Vagina (tissue), 2 donors: ENCODE measurements at regions not wholly inside any gene's neighbourhood (a gene's known extent, or its start where the extent isn't known, plus 50 kb on each side); places are given as distances from the start of the nearest gene placed in this dataset.
"Not testable (repeated sequence)": the region's sequence is repeated elsewhere in the genome, so short reads cannot be mapped to it uniquely, and the experiment has no call there.

Experiments used
- DNase-seq, 2 donors: peaks; one replicate each; pipeline ENCODE4 v3.0.0-alpha.2; 2017; ENCODE audit errors: extremely low spot score in 2 of 2
- H3K27ac ChIP-seq: fragments of 200-600 bp; sonication (generic); one replicate; pipeline ENCODE4 v1.5.1; 2019
- H3K27me3 ChIP-seq: fragments of 200-600 bp; sonication (generic); one replicate; pipeline ENCODE4 v1.5.1; 2019
- H3K36me3 ChIP-seq, 2 donors: fragments of 200-600 bp; sonication (generic); one replicate each; pipeline ENCODE4 v1.5.1; 2017 to 2019
- H3K4me1 ChIP-seq: fragments of 200-600 bp; sonication (generic); one replicate; pipeline ENCODE4 v1.5.1; 2019
- H3K4me3 ChIP-seq, 2 donors: fragments of 200-600 bp; sonication (generic); 1 replicate in 1 of 2; 2 replicates in 1 of 2; pipeline ENCODE4 v1.5.1; 2016 to 2019
- H3K9me3 ChIP-seq: fragments of 200-600 bp; sonication (generic); one replicate; pipeline ENCODE4 v1.5.1; 2019
- POLR2A ChIP-seq, 2 donors: fragments of 450-650 bp; IDR thresholded peaks; one replicate each; pipeline ENCODE4 v1.6.1; 2017; ENCODE audit warnings: antibody characterized with exemption in 2 of 2, mild to moderate bottlenecking in 2 of 2, moderate library complexity in 2 of 2
- POLR2AphosphoS5 ChIP-seq, 2 donors: sonication (generic); formaldehyde crosslinking; IDR thresholded peaks; one replicate each; pipeline ENCODE4 v1.9.0; 2017; ENCODE audit warnings: antibody characterized with exemption in 2 of 2, mild to moderate bottlenecking in 2 of 2, low read depth in 1 of 2; ENCODE audit not compliant: insufficient read depth in 1 of 2
- intact Hi-C: fragments of 100-400 bp; cut with DNase I; formaldehyde crosslinking; loops from one replicate; pipeline ENCODE4 v1.15.1; 2023
- TF ChIP-seq, protein P1 (sequence below), 3 experiments: fragments of 450-650 bp in 2 of 3; fragments of 200-600 bp in 1 of 3; sonication (generic) in 1 of 3; IDR thresholded peaks; one replicate each; pipeline ENCODE4 v1.5.1; 2017 to 2019; ENCODE audit warnings: antibody characterized with exemption in 3 of 3, mild to moderate bottlenecking in 2 of 3, moderate library complexity in 2 of 3

DNA sequence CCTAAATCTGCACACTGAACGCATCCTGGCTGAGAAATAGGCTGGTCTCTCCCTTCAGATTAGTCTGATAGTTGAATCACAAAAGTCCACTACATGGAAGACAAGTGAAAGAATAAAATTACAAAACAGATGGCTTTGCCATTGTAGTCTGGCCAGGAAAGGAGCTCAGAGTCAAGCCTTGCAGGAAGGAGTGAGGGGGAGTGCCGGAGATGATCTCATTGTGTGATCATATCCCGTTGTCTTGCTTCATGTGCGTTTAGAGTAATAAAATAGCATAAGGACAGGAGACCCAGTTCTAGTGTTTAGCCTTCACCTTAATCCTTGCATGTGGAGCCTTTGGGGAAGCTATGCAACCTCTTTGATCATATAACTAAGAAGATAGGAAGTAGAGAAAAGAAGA, 666.7 kb upstream of the RAG2 start:
- intact Hi-C loops, result no loop called here
- no peaks in the 10 kb centered on the region for H3K4me1 ChIP-seq
- no peaks in the 10 kb centered on the region for H3K9me3 ChIP-seq
- TF ChIP-seq, protein P1, sequence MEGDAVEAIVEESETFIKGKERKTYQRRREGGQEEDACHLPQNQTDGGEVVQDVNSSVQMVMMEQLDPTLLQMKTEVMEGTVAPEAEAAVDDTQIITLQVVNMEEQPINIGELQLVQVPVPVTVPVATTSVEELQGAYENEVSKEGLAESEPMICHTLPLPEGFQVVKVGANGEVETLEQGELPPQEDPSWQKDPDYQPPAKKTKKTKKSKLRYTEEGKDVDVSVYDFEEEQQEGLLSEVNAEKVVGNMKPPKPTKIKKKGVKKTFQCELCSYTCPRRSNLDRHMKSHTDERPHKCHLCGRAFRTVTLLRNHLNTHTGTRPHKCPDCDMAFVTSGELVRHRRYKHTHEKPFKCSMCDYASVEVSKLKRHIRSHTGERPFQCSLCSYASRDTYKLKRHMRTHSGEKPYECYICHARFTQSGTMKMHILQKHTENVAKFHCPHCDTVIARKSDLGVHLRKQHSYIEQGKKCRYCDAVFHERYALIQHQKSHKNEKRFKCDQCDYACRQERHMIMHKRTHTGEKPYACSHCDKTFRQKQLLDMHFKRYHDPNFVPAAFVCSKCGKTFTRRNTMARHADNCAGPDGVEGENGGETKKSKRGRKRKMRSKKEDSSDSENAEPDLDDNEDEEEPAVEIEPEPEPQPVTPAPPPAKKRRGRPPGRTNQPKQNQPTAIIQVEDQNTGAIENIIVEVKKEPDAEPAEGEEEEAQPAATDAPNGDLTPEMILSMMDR (IDR thresholded peaks at IDR 0.05), result no peak
- TF ChIP-seq POLR2AphosphoS5 (IDR thresholded peaks at IDR 0.05; ENCODE audit: insufficient read depth in 1 of 2, low read depth in 1 of 2) (no peak), POLR2A (IDR thresholded peaks at IDR 0.05) (no peak)
- H3K27ac ChIP-seq, result no peak overlapping the region
- no peak for DNase-seq
- H3K27me3 ChIP-seq, result no peaks in the 10 kb centered on the region
- no peaks in the 10 kb centered on the region for H3K36me3 ChIP-seq
- H3K4me3 ChIP-seq, result no peak overlapping the region

DNA sequence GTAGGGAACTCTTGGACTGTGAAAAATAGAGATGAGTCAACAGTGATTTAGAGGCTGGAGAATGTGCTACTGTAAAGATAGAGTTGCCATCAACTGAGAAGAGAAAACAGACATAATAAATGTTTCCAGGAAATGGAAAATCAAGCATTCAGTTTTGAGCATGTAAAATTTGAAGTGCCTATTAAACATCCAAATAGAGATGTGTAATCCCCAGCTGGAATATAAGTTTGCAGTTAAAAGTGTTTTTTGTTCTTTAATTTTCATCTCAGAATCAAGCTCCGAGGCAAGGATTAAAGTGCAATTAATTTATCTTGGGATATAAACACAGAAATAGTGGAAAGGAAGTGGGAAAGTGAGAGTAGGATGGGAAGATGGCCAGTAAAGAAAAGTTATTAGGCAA, 666.0 kb upstream of the RAG2 start:
- H3K27me3 ChIP-seq, result no peaks in the 10 kb centered on the region

DNA sequence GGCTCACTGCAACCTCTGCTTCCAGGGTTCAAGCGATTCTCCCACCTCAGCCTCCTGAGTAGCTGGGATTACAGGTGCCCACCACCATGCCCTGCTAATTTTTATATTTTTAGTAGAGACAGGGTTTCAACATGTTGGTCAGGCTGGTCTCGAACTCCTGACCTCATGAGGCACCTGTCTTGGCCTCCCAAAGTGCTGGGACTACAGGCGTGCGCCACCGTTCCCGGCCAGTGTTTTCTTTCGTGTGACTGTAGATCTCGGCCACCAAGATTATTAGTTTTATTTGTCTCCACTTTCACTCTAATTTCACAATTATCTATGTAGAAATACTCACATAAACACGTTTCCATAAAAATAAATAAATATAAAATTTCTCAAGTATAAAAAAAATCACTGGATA, 665.4 kb upstream of the RAG2 start:
- H3K27ac ChIP-seq, H3K27me3 ChIP-seq, DNase-seq, intact Hi-C loops, H3K4me1 ChIP-seq, H3K36me3 ChIP-seq, H3K9me3 ChIP-seq, H3K4me3 ChIP-seq: not testable (repeated sequence)

More for the DNA sequence above, 666.0 kb upstream of the RAG2 start:
- Histone ChIP-seq H3K36me3 (no peaks in the 10 kb centered on the region), H3K4me1 (no peaks in the 10 kb centered on the region), H3K4me3 (no peak overlapping the region), H3K9me3 (no peaks in the 10 kb centered on the region), H3K27ac (no peak overlapping the region)
- intact Hi-C loops, result no loop called here
- TF ChIP-seq POLR2A (IDR thresholded peaks at IDR 0.05), result no peak
- no peak for TF ChIP-seq POLR2AphosphoS5 (IDR thresholded peaks at IDR 0.05; ENCODE audit: insufficient read depth in 1 of 2, low read depth in 1 of 2)
- TF ChIP-seq, protein P1 (IDR thresholded peaks at IDR 0.05), result no peak
- DNase-seq, result no peak

DNA sequence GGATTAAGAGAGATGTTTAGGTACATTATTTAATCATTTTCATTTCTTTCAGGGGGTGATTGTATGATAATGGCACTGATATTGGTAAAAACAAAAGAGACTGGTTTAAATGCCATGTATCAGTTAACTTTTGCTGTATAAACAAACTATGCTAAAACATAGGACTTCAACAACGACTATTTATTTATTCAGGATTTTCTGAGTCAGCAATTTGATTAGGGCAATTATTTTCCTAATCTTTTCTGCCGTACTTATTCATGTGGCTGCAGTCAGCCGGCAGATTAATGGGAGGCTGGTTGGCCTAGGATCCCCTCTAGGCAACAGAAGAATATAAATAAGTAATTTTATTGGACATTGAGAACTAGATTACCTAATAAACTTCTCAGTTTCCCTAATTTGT, 661.7 kb upstream of the RAG2 start:
- TF ChIP-seq, protein P1 (IDR thresholded peaks at IDR 0.05), result no peak
- TF ChIP-seq POLR2A (IDR thresholded peaks at IDR 0.05), result no peak
- no peak for TF ChIP-seq POLR2AphosphoS5 (IDR thresholded peaks at IDR 0.05; ENCODE audit: insufficient read depth in 1 of 2, low read depth in 1 of 2)
- no peak overlapping the region for H3K27ac ChIP-seq
- no peaks in the 10 kb centered on the region for H3K4me1 ChIP-seq
- no peak for DNase-seq
- no peaks in the 10 kb centered on the region for H3K36me3 ChIP-seq
- H3K9me3 ChIP-seq, result no peaks in the 10 kb centered on the region
- H3K27me3 ChIP-seq, result no peaks in the 10 kb centered on the region
- intact Hi-C loops, result no loop called here
- H3K4me3 ChIP-seq, result no peak overlapping the region

DNA sequence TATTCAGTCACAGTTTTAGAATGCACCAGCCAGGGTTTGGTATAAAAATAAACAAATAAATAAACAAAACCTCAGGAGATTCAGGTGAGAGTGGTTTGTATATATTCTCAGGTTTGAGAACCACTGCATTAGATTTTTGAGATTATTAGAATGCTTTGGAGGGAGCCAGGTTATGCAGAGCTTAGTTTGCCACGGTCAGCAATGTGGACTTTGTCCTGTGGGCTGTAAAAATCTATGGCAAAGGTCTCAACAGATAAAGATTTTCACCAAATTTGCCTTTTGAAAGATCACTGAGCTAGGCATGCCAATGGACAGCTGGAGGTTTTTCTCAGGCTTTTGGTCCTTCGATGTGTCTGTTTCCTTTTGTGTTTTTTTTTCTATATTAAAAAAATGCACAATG, 650.1 kb upstream of the RAG2 start:
- H3K36me3 ChIP-seq, result no peaks in the 10 kb centered on the region
- intact Hi-C loops, result no loop called here
- H3K27ac ChIP-seq, result no peak overlapping the region
- H3K27me3 ChIP-seq, result no peaks in the 10 kb centered on the region
- TF ChIP-seq POLR2A (IDR thresholded peaks at IDR 0.05) (no peak), POLR2AphosphoS5 (IDR thresholded peaks at IDR 0.05; ENCODE audit: insufficient read depth in 1 of 2, low read depth in 1 of 2) (no peak)
- TF ChIP-seq, protein P1 (IDR thresholded peaks at IDR 0.05), result no peak
- DNase-seq, result no peak
- no peaks in the 10 kb centered on the region for H3K9me3 ChIP-seq
- no peaks in the 10 kb centered on the region for H3K4me1 ChIP-seq
- no peak overlapping the region for H3K4me3 ChIP-seq

DNA sequence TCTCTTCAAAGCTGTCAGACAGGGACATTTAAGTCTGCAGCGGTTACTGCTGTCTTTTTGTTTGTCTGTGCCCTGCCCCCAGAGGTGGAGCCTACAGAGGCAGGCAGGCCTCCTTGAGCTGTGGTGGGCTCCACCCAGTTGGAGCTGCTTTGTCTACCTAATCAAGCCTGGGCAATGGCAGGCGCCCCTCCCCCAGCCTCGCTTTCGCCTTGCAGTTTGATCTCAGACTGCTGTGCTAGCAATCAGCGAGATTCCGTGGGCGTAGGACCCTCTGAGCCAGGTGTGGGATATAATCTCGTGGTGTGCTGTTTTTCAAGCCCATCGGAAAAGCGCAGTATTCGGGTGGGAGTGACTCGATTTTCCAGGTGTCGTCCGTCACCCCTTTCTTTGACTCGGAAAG, 648.1 kb upstream of the RAG2 start:
- DNase-seq, H3K27me3 ChIP-seq, H3K27ac ChIP-seq, H3K9me3 ChIP-seq, H3K36me3 ChIP-seq, intact Hi-C loops, H3K4me1 ChIP-seq, H3K4me3 ChIP-seq: not testable (repeated sequence)
